Amniotic epithelial cell (primary cell): ENCODE measurements at regions not wholly inside any gene's neighbourhood (a gene's known extent, or its start where the extent isn't known, plus 50 kb on each side); places are given as distances from the start of the nearest gene placed in this dataset.

Experiments
- DNase-seq: peaks from one replicate; pipeline ENCODE4 v3.0.0-alpha.2; 2010; ENCODE audit warnings: low read depth

GRCh38 chr12:114936148-114937079, 252.4 kb upstream of the TBX3 start:
- peak; percentile 75 for DNase-seq

GRCh38 chr12:114935658-114936057, 251.7 kb upstream of the TBX3 start:
- DNase-seq, result no peak

GRCh38 chr12:114933428-114934160, 249.6 kb upstream of the TBX3 start:
- DNase-seq, result peak; percentile 97

- no peak for DNase-seq
Observed at GRCh38 chr12:114932806-114933205, 248.8 kb upstream of the TBX3 start.

- no peak for DNase-seq
Observed at GRCh38 chr12:114931025-114931424, 247.1 kb upstream of the TBX3 start.

- no peak for DNase-seq
Observed at GRCh38 chr12:114926341-114926740, 242.4 kb upstream of the TBX3 start.

- no peak for DNase-seq
Observed at GRCh38 chr12:114924946-114925475, 241.0 kb upstream of the TBX3 start.

- DNase-seq, result no peak
Observed at GRCh38 chr12:114921781-114922180, 237.8 kb upstream of the TBX3 start.

GRCh38 chr12:114920771-114921554, 237.0 kb upstream of the TBX3 start:
- DNase-seq, result no peak

GRCh38 chr12:114919479-114919878, 235.5 kb upstream of the TBX3 start:
- DNase-seq, result no peak

GRCh38 chr12:114918535-114919233, 234.7 kb upstream of the TBX3 start:
- peak; percentile 74 for DNase-seq

GRCh38 chr12:114917953-114918352, 234.0 kb upstream of the TBX3 start:
- no peak for DNase-seq

- DNase-seq, result no peak
Observed at GRCh38 chr12:114917307-114917706, 233.3 kb upstream of the TBX3 start.

GRCh38 chr12:114916541-114916940, 232.6 kb upstream of the TBX3 start:
- no peak for DNase-seq

- DNase-seq, result peak; percentile 70
Observed at GRCh38 chr12:114916124-114916523, 232.1 kb upstream of the TBX3 start.

GRCh38 chr12:114913871-114914801, 230.2 kb upstream of the TBX3 start:
- DNase-seq, result peak; percentile 89

- no peak for DNase-seq
Observed at GRCh38 chr12:114912811-114913210, 228.8 kb upstream of the TBX3 start.

- DNase-seq, result no peak
Observed at GRCh38 chr12:114911196-114911595, 227.2 kb upstream of the TBX3 start.

GRCh38 chr12:114904254-114905003, 220.5 kb upstream of the TBX3 start:
- DNase-seq, result peak; percentile 58
